ENCODE measurements at regions not wholly inside any gene's neighbourhood (a gene's known extent, or its start where the extent isn't known, plus 50 kb on each side); places are given as distances from the start of the nearest gene placed in this dataset.

DNA sequence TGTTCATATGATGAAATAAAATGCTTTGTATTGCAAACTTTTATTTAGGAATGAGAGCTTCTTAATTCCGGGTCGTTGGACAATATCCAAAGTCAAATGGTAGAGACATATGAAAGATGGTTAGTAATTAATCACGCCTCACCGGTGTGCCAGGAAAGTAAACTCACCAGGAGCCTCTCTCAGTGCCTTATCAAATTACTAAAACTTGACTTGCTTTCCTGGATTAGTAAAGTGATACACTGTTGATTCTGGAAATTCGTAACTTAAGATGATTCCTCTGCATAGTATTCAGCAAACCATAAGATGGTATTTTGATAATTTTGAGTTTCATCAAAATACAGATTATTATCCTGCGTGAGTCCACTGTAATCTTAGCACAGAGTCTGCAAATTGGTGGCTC lies 115.2 kb downstream of the PAX1 start:
- Histone ChIP-seq H3K27me3 (replicated peaks; ENCODE audit: control insufficient read depth, insufficient read depth, low read length) (no peaks in the 10 kb centered on the region), H3K4me3 (replicated peaks; ENCODE audit: low read depth, low read length) (no peak overlapping the region), H3K36me3 (ENCODE audit: control insufficient read depth, insufficient read depth, low read length) (no peaks in the 10 kb centered on the region)
- TF ChIP-seq, protein P1, sequence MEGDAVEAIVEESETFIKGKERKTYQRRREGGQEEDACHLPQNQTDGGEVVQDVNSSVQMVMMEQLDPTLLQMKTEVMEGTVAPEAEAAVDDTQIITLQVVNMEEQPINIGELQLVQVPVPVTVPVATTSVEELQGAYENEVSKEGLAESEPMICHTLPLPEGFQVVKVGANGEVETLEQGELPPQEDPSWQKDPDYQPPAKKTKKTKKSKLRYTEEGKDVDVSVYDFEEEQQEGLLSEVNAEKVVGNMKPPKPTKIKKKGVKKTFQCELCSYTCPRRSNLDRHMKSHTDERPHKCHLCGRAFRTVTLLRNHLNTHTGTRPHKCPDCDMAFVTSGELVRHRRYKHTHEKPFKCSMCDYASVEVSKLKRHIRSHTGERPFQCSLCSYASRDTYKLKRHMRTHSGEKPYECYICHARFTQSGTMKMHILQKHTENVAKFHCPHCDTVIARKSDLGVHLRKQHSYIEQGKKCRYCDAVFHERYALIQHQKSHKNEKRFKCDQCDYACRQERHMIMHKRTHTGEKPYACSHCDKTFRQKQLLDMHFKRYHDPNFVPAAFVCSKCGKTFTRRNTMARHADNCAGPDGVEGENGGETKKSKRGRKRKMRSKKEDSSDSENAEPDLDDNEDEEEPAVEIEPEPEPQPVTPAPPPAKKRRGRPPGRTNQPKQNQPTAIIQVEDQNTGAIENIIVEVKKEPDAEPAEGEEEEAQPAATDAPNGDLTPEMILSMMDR (IDR thresholded peaks at IDR 0.05; ENCODE audit: insufficient read depth, low read length, poor library complexity, severe bottlenecking), result no peak
- no peak for DNase-seq (ENCODE audit: extremely low read depth, insufficient read length)

DNA sequence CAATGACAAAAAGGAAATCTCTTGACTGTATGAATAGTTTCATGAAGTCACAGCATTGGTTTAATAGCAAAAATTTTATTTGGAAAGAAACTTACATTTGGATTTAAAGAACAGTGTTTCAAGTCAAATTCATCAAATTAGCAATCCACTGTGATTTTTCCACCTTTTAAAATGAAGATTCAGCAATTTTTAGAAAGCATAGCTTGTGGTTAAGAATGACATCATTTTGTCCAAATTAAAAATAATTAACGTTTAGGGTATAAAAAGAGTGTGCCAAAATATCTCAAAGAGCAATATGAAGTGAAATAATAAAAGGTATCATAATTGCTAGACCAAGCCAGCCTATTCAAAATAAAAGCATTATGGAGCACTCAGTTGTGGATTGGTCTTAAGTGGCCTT lies 114.6 kb downstream of the PAX1 start:
- Histone ChIP-seq H3K4me3 (replicated peaks; ENCODE audit: low read depth, low read length) (no peak overlapping the region), H3K27me3 (replicated peaks; ENCODE audit: control insufficient read depth, insufficient read depth, low read length) (no peaks in the 10 kb centered on the region), H3K36me3 (ENCODE audit: control insufficient read depth, insufficient read depth, low read length) (no peaks in the 10 kb centered on the region)
- TF ChIP-seq, protein P1 (IDR thresholded peaks at IDR 0.05; ENCODE audit: insufficient read depth, low read length, poor library complexity, severe bottlenecking), result no peak
- no peak for DNase-seq (ENCODE audit: extremely low read depth, insufficient read length)

DNA sequence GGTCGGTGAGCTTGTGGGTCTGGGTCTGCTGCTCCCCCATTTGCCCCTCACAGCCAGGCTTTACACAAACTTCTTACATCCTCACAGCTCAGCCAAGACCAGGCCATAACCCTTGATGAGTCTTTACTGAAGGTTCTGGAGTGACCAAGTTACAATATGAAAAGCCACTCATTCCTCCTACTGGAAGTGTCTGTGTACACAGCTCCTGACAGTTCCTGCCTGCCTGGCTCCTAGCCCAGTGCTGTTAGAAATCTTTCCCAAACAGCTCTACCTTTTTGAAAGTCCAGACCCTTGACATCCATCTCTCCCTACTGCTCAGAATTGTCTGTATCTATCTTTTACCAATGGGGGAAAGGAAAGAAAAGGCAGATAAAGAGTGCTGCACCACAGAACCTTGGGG lies 106.9 kb downstream of the PAX1 start:
- H3K4me3 ChIP-seq (replicated peaks; ENCODE audit: low read depth, low read length), result no peak overlapping the region
- TF ChIP-seq, protein P1 (IDR thresholded peaks at IDR 0.05; ENCODE audit: insufficient read depth, low read length, poor library complexity, severe bottlenecking), result no peak
- no peak for DNase-seq (ENCODE audit: extremely low read depth, insufficient read length)
- no peaks in the 10 kb centered on the region for H3K36me3 ChIP-seq (ENCODE audit: control insufficient read depth, insufficient read depth, low read length)
- no peaks in the 10 kb centered on the region for H3K27me3 ChIP-seq (replicated peaks; ENCODE audit: control insufficient read depth, insufficient read depth, low read length)

DNA sequence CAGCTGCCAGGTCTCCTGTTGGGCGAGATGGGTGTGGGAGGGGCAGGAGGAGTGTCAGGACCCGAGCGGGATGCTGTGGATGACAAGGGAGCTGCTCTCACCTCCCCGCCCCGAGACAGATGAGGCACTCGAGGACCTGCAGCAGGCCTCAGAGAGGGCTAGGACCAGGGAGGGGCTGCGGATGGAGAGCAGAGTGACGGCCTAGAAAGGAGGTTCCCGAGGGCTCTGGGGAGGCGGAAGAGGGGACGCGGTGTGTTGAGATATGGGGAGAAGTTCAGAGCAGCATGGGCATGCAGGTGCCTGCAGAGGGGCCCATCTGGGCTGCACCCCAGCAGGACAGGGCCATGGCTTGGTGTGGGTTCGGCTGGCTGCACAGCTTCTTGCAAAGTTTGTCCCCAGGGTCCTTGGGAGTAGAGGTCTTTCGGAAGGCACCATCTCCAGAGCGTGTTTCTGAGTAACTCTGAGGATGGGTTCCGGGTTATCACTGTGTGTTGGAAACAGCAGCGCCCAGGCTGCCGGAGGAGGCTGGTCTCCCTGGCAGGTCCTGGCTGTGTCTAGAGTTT lies 104.6 kb downstream of the PAX1 start:
- Histone ChIP-seq H3K4me3 (replicated peaks; ENCODE audit: low read depth, low read length) (no peak overlapping the region), H3K36me3 (ENCODE audit: control insufficient read depth, insufficient read depth, low read length) (no peaks in the 10 kb centered on the region)
- TF ChIP-seq, protein P1 (IDR thresholded peaks at IDR 0.05; ENCODE audit: insufficient read depth, low read length, poor library complexity, severe bottlenecking), result no peak

DNA sequence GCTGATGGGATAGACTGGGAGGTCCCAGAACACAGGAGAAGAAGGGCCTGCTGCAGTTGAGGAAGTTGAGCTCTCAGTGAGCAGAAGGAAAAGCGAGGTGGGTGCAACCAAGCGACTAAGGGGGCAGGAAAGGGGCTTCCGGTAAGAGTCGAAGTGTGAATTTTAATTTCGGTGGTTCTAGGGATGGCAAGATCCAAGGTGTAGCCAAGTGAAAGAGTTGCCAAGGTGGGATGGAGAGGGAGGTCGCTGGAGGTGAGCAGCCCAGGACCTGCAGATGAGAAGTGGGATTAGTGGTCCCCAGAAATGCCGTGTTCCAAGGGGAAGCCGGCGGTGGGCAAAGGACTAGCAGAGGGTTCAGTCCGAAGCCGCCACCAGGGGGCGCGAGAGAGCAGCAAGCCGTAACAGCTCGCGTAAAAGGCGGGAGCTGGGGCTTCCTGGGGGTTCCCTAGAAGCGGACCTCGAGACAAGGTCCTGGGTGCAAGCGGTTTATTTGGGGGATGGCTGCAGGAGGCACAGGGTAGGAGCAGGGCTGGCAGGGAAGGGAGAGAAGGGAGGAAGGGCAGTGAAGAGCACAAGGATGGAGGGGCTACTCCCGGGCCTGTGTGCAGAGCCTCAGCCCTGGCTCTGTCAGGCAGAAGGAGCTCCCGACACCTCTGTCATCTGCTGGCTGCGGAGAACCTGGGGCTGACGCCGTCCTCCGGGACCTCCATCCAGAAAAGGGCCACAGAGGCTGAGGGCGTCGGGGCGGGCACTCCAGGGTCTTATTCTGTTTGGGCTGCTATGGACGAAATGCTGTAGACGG lies 103.6 kb downstream of the PAX1 start:
- Histone ChIP-seq H3K4me3 (replicated peaks; ENCODE audit: low read depth, low read length) (no peak overlapping the region), H3K27me3 (replicated peaks; ENCODE audit: control insufficient read depth, insufficient read depth, low read length) (no peaks in the 10 kb centered on the region), H3K36me3 (ENCODE audit: control insufficient read depth, insufficient read depth, low read length) (no peaks in the 10 kb centered on the region)
- DNase-seq (ENCODE audit: extremely low read depth, insufficient read length), result peak; percentile 6
- TF ChIP-seq, protein P1 (IDR thresholded peaks at IDR 0.05; ENCODE audit: insufficient read depth, low read length, poor library complexity, severe bottlenecking), result peak; percentile 79

More for the DNA sequence above, 104.6 kb downstream of the PAX1 start:
- DNase-seq (ENCODE audit: extremely low read depth, insufficient read length), result no peak
- no peaks in the 10 kb centered on the region for H3K27me3 ChIP-seq (replicated peaks; ENCODE audit: control insufficient read depth, insufficient read depth, low read length)

Measured in GM06990 (cell line).